Tibial nerve (tissue), 3 donors: ENCODE measurements at regions not wholly inside any gene's neighbourhood (a gene's known extent, or its start where the extent isn't known, plus 50 kb on each side); places are given as distances from the start of the nearest gene placed in this dataset.

Experiments
- POLR2A ChIP-seq, 2 donors: fragments of 450-650 bp; IDR thresholded peaks; one replicate each; pipeline ENCODE4 v1.6.1; 2017; ENCODE audit warnings: antibody characterized with exemption in 2 of 2, mild to moderate bottlenecking in 2 of 2, moderate library complexity in 2 of 2
- TF ChIP-seq, protein P1 (sequence below), 5 experiments: fragments of 200-600 bp in 3 of 5; fragments of 450-650 bp in 2 of 5; sonication (generic) in 3 of 5; IDR thresholded peaks; one replicate each; pipeline ENCODE4 v1.5.1; 2016 to 2019; ENCODE audit warnings: antibody characterized with exemption in 5 of 5, mild to moderate bottlenecking in 3 of 5, moderate library complexity in 2 of 5

DNA sequence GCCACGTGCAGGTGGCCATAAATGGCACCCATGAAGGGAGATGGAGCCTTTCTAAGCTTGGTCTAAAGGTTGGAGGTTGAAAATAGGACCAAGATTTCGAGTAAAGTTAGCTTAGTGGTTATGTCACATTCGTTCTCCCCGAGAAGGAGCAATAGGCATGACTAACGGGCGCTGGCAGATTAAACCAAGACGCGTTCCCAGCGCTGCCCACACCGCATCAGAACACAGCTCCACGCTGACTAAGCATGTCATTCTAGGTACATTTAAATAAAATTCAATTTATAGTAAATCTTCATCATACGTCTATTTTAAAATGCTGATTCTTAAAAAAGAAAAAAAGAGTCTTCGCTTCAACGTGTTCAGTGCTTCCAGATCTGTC is 95.0 kb upstream of the IRS2 start:
- TF ChIP-seq, protein P1, sequence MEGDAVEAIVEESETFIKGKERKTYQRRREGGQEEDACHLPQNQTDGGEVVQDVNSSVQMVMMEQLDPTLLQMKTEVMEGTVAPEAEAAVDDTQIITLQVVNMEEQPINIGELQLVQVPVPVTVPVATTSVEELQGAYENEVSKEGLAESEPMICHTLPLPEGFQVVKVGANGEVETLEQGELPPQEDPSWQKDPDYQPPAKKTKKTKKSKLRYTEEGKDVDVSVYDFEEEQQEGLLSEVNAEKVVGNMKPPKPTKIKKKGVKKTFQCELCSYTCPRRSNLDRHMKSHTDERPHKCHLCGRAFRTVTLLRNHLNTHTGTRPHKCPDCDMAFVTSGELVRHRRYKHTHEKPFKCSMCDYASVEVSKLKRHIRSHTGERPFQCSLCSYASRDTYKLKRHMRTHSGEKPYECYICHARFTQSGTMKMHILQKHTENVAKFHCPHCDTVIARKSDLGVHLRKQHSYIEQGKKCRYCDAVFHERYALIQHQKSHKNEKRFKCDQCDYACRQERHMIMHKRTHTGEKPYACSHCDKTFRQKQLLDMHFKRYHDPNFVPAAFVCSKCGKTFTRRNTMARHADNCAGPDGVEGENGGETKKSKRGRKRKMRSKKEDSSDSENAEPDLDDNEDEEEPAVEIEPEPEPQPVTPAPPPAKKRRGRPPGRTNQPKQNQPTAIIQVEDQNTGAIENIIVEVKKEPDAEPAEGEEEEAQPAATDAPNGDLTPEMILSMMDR (IDR thresholded peaks at IDR 0.05): no peak
- no peak for TF ChIP-seq POLR2A (IDR thresholded peaks at IDR 0.05)
